ENCODE measurements at regions not wholly inside any gene's neighbourhood (a gene's known extent, or its start where the extent isn't known, plus 50 kb on each side); places are given as distances from the start of the nearest gene placed in this dataset.

GRCh38 chr12:91422127-91422526 is 239.5 kb upstream of the DCN start:
- H3K36me3 ChIP-seq (ENCODE audit: control insufficient read depth, insufficient read depth, low read length), result no peaks in the 10 kb centered on the region
- no peaks in the 10 kb centered on the region for H3K27me3 ChIP-seq (replicated peaks; ENCODE audit: control insufficient read depth, insufficient read depth, low read length)
- no peak overlapping the region for H3K4me3 ChIP-seq (replicated peaks; ENCODE audit: low read depth, low read length)
- no peak for TF ChIP-seq CTCF (IDR thresholded peaks at IDR 0.05; ENCODE audit: insufficient read depth, low read length, poor library complexity, severe bottlenecking)
- no peak for DNase-seq (ENCODE audit: extremely low read depth, insufficient read length)

DNA sequence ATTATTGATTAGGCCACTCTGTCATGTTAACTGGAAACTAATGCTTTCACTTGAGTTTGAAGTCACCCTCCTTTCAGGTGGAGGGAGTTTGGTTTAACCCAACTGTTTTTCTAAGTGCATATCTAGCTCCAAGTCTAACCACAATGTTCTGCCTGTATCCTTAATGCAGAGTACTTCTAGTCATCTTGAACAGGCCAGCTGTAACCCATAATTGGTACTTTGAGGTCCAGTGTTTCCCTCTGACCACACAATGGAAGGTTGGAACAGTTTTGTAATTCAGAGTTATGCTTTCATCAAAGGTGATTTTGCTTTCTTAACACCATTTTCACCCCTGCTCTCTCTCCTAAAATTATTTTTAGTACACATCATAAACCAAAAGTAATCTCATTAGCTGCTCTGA is 237.2 kb upstream of the DCN start:
- no peak for TF ChIP-seq CTCF (IDR thresholded peaks at IDR 0.05; ENCODE audit: insufficient read depth, low read length, poor library complexity, severe bottlenecking)
- H3K27me3 ChIP-seq (replicated peaks; ENCODE audit: control insufficient read depth, insufficient read depth, low read length), result no peaks in the 10 kb centered on the region
- DNase-seq (ENCODE audit: extremely low read depth, insufficient read length), result no peak

GRCh38 chr12:91418221-91419090 is 235.8 kb upstream of the DCN start:
- H3K4me3 ChIP-seq (replicated peaks; ENCODE audit: low read depth, low read length), result no peak overlapping the region
- TF ChIP-seq CTCF (IDR thresholded peaks at IDR 0.05; ENCODE audit: insufficient read depth, low read length, poor library complexity, severe bottlenecking), result no peak
- no peaks in the 10 kb centered on the region for H3K27me3 ChIP-seq (replicated peaks; ENCODE audit: control insufficient read depth, insufficient read depth, low read length)
- no peak for DNase-seq (ENCODE audit: extremely low read depth, insufficient read length)
- H3K36me3 ChIP-seq (ENCODE audit: control insufficient read depth, insufficient read depth, low read length), result no peaks in the 10 kb centered on the region

More for the DNA sequence above, 237.2 kb upstream of the DCN start:
- H3K36me3 ChIP-seq (ENCODE audit: control insufficient read depth, insufficient read depth, low read length), result no peaks in the 10 kb centered on the region
- H3K4me3 ChIP-seq (replicated peaks; ENCODE audit: low read depth, low read length), result no peak overlapping the region

- no peaks in the 10 kb centered on the region for H3K27me3 ChIP-seq (replicated peaks; ENCODE audit: control insufficient read depth, insufficient read depth, low read length)
- TF ChIP-seq CTCF (IDR thresholded peaks at IDR 0.05; ENCODE audit: insufficient read depth, low read length, poor library complexity, severe bottlenecking), result no peak
- no peaks in the 10 kb centered on the region for H3K36me3 ChIP-seq (ENCODE audit: control insufficient read depth, insufficient read depth, low read length)
- DNase-seq (ENCODE audit: extremely low read depth, insufficient read length), result no peak
- no peak overlapping the region for H3K4me3 ChIP-seq (replicated peaks; ENCODE audit: low read depth, low read length)
Measured at GRCh38 chr12:91417650-91418049, 235.0 kb upstream of the DCN start.

DNA sequence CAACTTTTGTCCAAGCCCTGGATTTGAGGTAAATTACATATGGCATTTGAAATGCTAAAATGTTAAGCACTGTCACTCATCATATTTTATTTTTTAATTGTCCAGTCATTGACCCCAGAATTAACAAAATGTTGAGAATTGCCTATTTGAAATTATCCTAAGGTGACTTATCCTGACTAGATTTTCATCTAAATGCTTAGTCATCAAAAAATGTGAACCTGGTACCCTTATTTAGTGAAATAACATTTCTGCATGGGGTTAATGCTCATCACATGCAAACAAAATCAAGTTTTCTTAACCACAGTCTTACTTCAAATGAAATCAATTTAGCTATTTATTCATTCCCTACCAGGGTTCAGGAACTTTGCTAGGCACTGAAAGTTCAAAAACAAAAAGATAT is 232.0 kb upstream of the DCN start:
- no peak for DNase-seq (ENCODE audit: extremely low read depth, insufficient read length)
- Histone ChIP-seq H3K36me3 (ENCODE audit: control insufficient read depth, insufficient read depth, low read length) (no peaks in the 10 kb centered on the region), H3K27me3 (replicated peaks; ENCODE audit: control insufficient read depth, insufficient read depth, low read length) (no peaks in the 10 kb centered on the region), H3K4me3 (replicated peaks; ENCODE audit: low read depth, low read length) (no peak overlapping the region)
- no peak for TF ChIP-seq CTCF (IDR thresholded peaks at IDR 0.05; ENCODE audit: insufficient read depth, low read length, poor library complexity, severe bottlenecking)

Data from GM06990 (cell line).